Mesenchymal stem cell (in vitro differentiated cells and primary cell): ENCODE measurements at regions not wholly inside any gene's neighbourhood (a gene's known extent, or its start where the extent isn't known, plus 50 kb on each side); places are given as distances from the start of the nearest gene placed in this dataset.

Experiments
- DNase-seq: peaks from one replicate; pipeline ENCODE4 v3.0.0-alpha.2; 2013
- H2AFZ ChIP-seq: one replicate; pipeline ENCODE4 v1.6.1; 2013; ENCODE audit warnings: low read depth, mild to moderate bottlenecking, control low read depth, inconsistent platforms, low read length, moderate library complexity
- H2AK5ac ChIP-seq: 2 replicates; pipeline ENCODE4 v1.6.1; 2013; ENCODE audit warnings: low read length, moderate library complexity, mild to moderate bottlenecking, inconsistent platforms; ENCODE audit not compliant: severe bottlenecking
- H2BK120ac ChIP-seq: one replicate; pipeline ENCODE4 v1.6.1; 2013; ENCODE audit warnings: low read depth, mild to moderate bottlenecking, inconsistent platforms, low read length, moderate library complexity
- H2BK12ac ChIP-seq, 2 experiments: one replicate each; pipeline ENCODE4 v1.6.1; 2013; ENCODE audit warnings: inconsistent platforms in 2 of 2, low read length in 2 of 2, mild to moderate bottlenecking in 2 of 2, moderate library complexity in 2 of 2, control low read depth in 1 of 2
- H2BK15ac ChIP-seq: one replicate; pipeline ENCODE4 v1.6.1; 2013; ENCODE audit warnings: mild to moderate bottlenecking, low read depth, inconsistent platforms; ENCODE audit not compliant: poor library complexity, severe bottlenecking
- H2BK5ac ChIP-seq: 2 replicates; pipeline ENCODE4 v1.6.1; 2013; ENCODE audit warnings: low read depth, mild to moderate bottlenecking, low read length, control low read depth, inconsistent platforms; ENCODE audit not compliant: poor library complexity, severe bottlenecking
- H3K14ac ChIP-seq, 2 experiments: one replicate each; pipeline ENCODE4 v1.6.1; 2013; ENCODE audit warnings: inconsistent platforms in 2 of 2, low read length in 2 of 2, control low read depth in 1 of 2, mild to moderate bottlenecking in 1 of 2, moderate library complexity in 1 of 2
- H3K18ac ChIP-seq, 2 experiments: one replicate each; pipeline ENCODE4 v1.6.1; 2013; ENCODE audit warnings: inconsistent platforms in 2 of 2, low read length in 2 of 2, control low read depth in 1 of 2, low read depth in 1 of 2, mild to moderate bottlenecking in 1 of 2
- H3K23ac ChIP-seq, 2 experiments: one replicate each; pipeline ENCODE4 v1.6.1; 2013; ENCODE audit warnings: inconsistent platforms in 2 of 2, low read length in 2 of 2, mild to moderate bottlenecking in 2 of 2, moderate library complexity in 2 of 2, control low read depth in 1 of 2
- H3K27ac ChIP-seq: 2 replicates; pipeline ENCODE4 v1.5.1; 2013; ENCODE audit warnings: mild to moderate bottlenecking, moderate library complexity, low read length, control low read depth, inconsistent platforms; ENCODE audit not compliant: poor library complexity, severe bottlenecking
- H3K27me3 ChIP-seq, 2 experiments: 2 replicates each; pipeline versions ENCODE4 v1.6.1 to v1.7.0; 2013; ENCODE audit warnings: low read length in 2 of 2, mild to moderate bottlenecking in 2 of 2, moderate library complexity in 2 of 2, control low read depth in 1 of 2, inconsistent platforms in 1 of 2; ENCODE audit not compliant: control insufficient read depth in 1 of 2, insufficient read depth in 1 of 2
- H3K36me3 ChIP-seq, 2 experiments: 2 replicates each; pipeline versions ENCODE4 v1.6.1 to v1.7.0; 2013; ENCODE audit warnings: low read length in 2 of 2, control low read depth in 1 of 2, inconsistent platforms in 1 of 2, low read depth in 1 of 2, mild to moderate bottlenecking in 1 of 2; ENCODE audit not compliant: insufficient read depth in 2 of 2, control insufficient read depth in 1 of 2
- H3K4ac ChIP-seq, 2 experiments: one replicate each; pipeline ENCODE4 v1.6.1; 2013; ENCODE audit warnings: inconsistent platforms in 2 of 2, low read length in 2 of 2, mild to moderate bottlenecking in 2 of 2, moderate library complexity in 2 of 2, control low read depth in 1 of 2, low read depth in 1 of 2
- H3K4me1 ChIP-seq: 2 replicates; pipeline ENCODE4 v1.6.1; 2013; ENCODE audit warnings: low read depth, low read length, control low read depth; ENCODE audit not compliant: control insufficient read depth, insufficient read depth
- H3K4me2 ChIP-seq: 2 replicates; pipeline ENCODE4 v1.6.1; 2013; ENCODE audit warnings: low read length, mild to moderate bottlenecking, inconsistent platforms; ENCODE audit not compliant: poor library complexity, severe bottlenecking
- H3K4me3 ChIP-seq, 2 experiments: 2 replicates each; pipeline versions ENCODE4 v1.5.1 to v1.7.0; 2013; ENCODE audit warnings: low read length in 2 of 2, mild to moderate bottlenecking in 2 of 2, control low read depth in 1 of 2, low read depth in 1 of 2; ENCODE audit not compliant: insufficient read depth in 1 of 2
- H3K79me1 ChIP-seq: replicated peaks from 2 replicates; pipeline ENCODE4 v1.6.1; 2013; ENCODE audit warnings: mild to moderate bottlenecking, control low read depth, low read length, inconsistent platforms; ENCODE audit not compliant: poor library complexity, severe bottlenecking
- H3K9ac ChIP-seq: 2 replicates; pipeline ENCODE4 v1.7.0; 2013; ENCODE audit warnings: mild to moderate bottlenecking, low read length, moderate library complexity
- H3K9me3 ChIP-seq: 2 replicates; pipeline ENCODE4 v1.7.0; 2013; ENCODE audit warnings: mild to moderate bottlenecking, low read length; ENCODE audit not compliant: control insufficient read depth
- H4K8ac ChIP-seq: one replicate; pipeline ENCODE4 v1.6.1; 2013; ENCODE audit warnings: inconsistent platforms, mild to moderate bottlenecking, low read length, moderate library complexity
- H4K91ac ChIP-seq: one replicate; pipeline ENCODE4 v1.6.1; 2013; ENCODE audit warnings: mild to moderate bottlenecking, low read length, inconsistent platforms
- WGBS: methylation state at CpG from one replicate; pipeline ENCODE4 v1.1.7; 2013; ENCODE audit warnings: mixed read lengths; 5-methylcytosine and 5-hydroxymethylcytosine counted together

GRCh38 chr5:155512329-155512728 lies 498.8 kb downstream of the KIF4B start:
- no peak overlapping the region for H2BK5ac ChIP-seq
- no peak overlapping the region for H2BK12ac ChIP-seq
- no peak overlapping the region for H2BK15ac ChIP-seq
- H3K14ac ChIP-seq, result no peak overlapping the region
- H3K4ac ChIP-seq, result no peak overlapping the region
- no peak overlapping the region for H3K18ac ChIP-seq
- no peak for DNase-seq
- no peak overlapping the region for H3K4me2 ChIP-seq
- H3K79me1 ChIP-seq, result no peaks in the 10 kb centered on the region
- no peak overlapping the region for H3K4me3 ChIP-seq
- no peaks in the 10 kb centered on the region for H3K9me3 ChIP-seq
- H3K9ac ChIP-seq, result no peak overlapping the region
- H3K27ac ChIP-seq, result no peak overlapping the region
- H3K4me1 ChIP-seq, result no peaks in the 10 kb centered on the region
- H2BK120ac ChIP-seq, result no peak overlapping the region
- no peak overlapping the region for H4K91ac ChIP-seq
- H2AFZ ChIP-seq, result no peak overlapping the region
- H3K23ac ChIP-seq, result no peak overlapping the region
- H2AK5ac ChIP-seq, result no peak overlapping the region
- 57% methylated on average over 1 of the region's 1 CpG for WGBS
- no peaks in the 10 kb centered on the region for H3K36me3 ChIP-seq
- no peak overlapping the region for H4K8ac ChIP-seq
- no peaks in the 10 kb centered on the region for H3K27me3 ChIP-seq

GRCh38 chr5:155514105-155514563 lies 500.6 kb downstream of the KIF4B start:
- Histone ChIP-seq H4K8ac (no peak overlapping the region), H3K23ac (no peak overlapping the region), H3K14ac (no peak overlapping the region), H3K9me3 (no peaks in the 10 kb centered on the region), H3K18ac (no peak overlapping the region), H3K27me3 (no peaks in the 10 kb centered on the region), H3K27ac (no peak overlapping the region), H3K4me1 (no peaks in the 10 kb centered on the region), H2BK120ac (no peak overlapping the region), H3K4ac (no peak overlapping the region), H4K91ac (no peak overlapping the region), H2BK15ac (no peak overlapping the region), H3K79me1 (no peaks in the 10 kb centered on the region), H2AFZ (no peak overlapping the region), H3K4me2 (no peak overlapping the region), H3K36me3 (no peaks in the 10 kb centered on the region), H2BK5ac (no peak overlapping the region), H2AK5ac (no peak overlapping the region), H3K9ac (no peak overlapping the region), H3K4me3 (no peak overlapping the region), H2BK12ac (no peak overlapping the region)
- 92% methylated on average over 2 of the region's 2 CpGs for WGBS
- DNase-seq, result no peak

DNA sequence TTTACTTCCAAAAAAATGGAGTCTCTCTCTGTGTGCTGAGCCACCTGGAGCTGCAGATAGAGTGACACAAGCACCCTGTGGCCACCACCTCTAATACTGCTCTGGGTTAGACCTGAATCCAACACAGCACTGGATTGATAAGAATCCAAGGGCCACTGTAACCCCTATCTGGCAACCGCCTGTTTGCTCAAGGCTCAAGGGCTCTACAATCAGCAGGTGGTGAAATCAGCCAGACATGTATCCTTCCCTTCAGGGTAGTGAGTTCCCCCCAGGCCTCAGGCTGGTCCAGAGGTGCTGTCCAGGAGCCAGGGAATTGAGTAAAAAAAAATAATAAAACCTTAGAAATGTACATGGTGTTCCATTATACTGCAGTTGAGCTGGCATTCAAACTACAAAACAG lies 509.0 kb downstream of the KIF4B start:
- Histone ChIP-seq H3K18ac (no peak overlapping the region), H3K4me2 (no peak overlapping the region)
- 64% methylated on average over 1 of the region's 1 CpG for whole genome bisulfite sequencing

GRCh38 chr5:155529362-155529761 lies 515.8 kb downstream of the KIF4B start:
- no peak overlapping the region for H3K23ac ChIP-seq
- no peak overlapping the region for H2AFZ ChIP-seq
- no peak overlapping the region for H3K14ac ChIP-seq
- no peak overlapping the region for H3K18ac ChIP-seq
- no peak overlapping the region for H2BK12ac ChIP-seq
- H2BK120ac ChIP-seq, result no peak overlapping the region
- no peaks in the 10 kb centered on the region for H3K79me1 ChIP-seq
- WGBS, result 47% methylated on average over 1 of the region's 2 CpGs
- H3K4me1 ChIP-seq, result no peaks in the 10 kb centered on the region
- H2BK15ac ChIP-seq, result no peak overlapping the region
- H3K9me3 ChIP-seq, result no peaks in the 10 kb centered on the region
- no peak overlapping the region for H3K27ac ChIP-seq
- no peaks in the 10 kb centered on the region for H3K36me3 ChIP-seq
- H3K9ac ChIP-seq, result no peak overlapping the region
- no peak overlapping the region for H4K8ac ChIP-seq
- no peak overlapping the region for H4K91ac ChIP-seq
- H3K4ac ChIP-seq, result no peak overlapping the region
- no peak overlapping the region for H2AK5ac ChIP-seq
- no peak overlapping the region for H2BK5ac ChIP-seq
- H3K4me3 ChIP-seq, result no peak overlapping the region
- H3K4me2 ChIP-seq, result no peak overlapping the region
- no peaks in the 10 kb centered on the region for H3K27me3 ChIP-seq
- DNase-seq, result no peak

More for the DNA sequence above, 509.0 kb downstream of the KIF4B start:
- Histone ChIP-seq H2BK120ac (no peak overlapping the region), H3K14ac (no peak overlapping the region), H3K79me1 (no peaks in the 10 kb centered on the region), H3K9ac (no peak overlapping the region), H2BK5ac (no peak overlapping the region), H3K23ac (no peak overlapping the region), H3K27me3 (no peaks in the 10 kb centered on the region), H2BK15ac (no peak overlapping the region), H3K27ac (no peak overlapping the region), H3K36me3 (no peaks in the 10 kb centered on the region), H2BK12ac (no peak overlapping the region), H3K9me3 (no peaks in the 10 kb centered on the region), H2AFZ (no peak overlapping the region), H3K4me1 (no peaks in the 10 kb centered on the region), H4K91ac (no peak overlapping the region), H3K4ac (no peak overlapping the region), H4K8ac (no peak overlapping the region), H2AK5ac (no peak overlapping the region), H3K4me3 (no peak overlapping the region)
- no peak for DNase-seq
